CD4-positive, alpha-beta T cell treated with Interleukin-12 subunit alpha and Interleukin-12 subunit beta, for 1 hour (primary cell): ENCODE measurements at regions not wholly inside any gene's neighbourhood (a gene's known extent, or its start where the extent isn't known, plus 50 kb on each side); places are given as distances from the start of the nearest gene placed in this dataset.
"Not testable (repeated sequence)": the region's sequence is repeated elsewhere in the genome, so short reads cannot be mapped to it uniquely, and the experiment has no call there.

ENCODE experiments used
- DNase-seq: peaks from one replicate; pipeline ENCODE4 v3.0.0-alpha.2; 2020

- no peak for DNase-seq
Observed at GRCh38 chr6:1197309-1197708, 114.6 kb upstream of the FOXQ1 start.

GRCh38 chr6:1191141-1191630 lies 120.7 kb upstream of the FOXQ1 start:
- no peak for DNase-seq

- no peak for DNase-seq
Observed at GRCh38 chr6:1190366-1190765, 121.5 kb upstream of the FOXQ1 start.

GRCh38 chr6:1188199-1188598 lies 123.7 kb upstream of the FOXQ1 start:
- no peak for DNase-seq

- DNase-seq = no peak
Observed at GRCh38 chr6:1187293-1188131, 124.4 kb upstream of the FOXQ1 start.

GRCh38 chr6:1184318-1184717 lies 127.6 kb upstream of the FOXQ1 start:
- DNase-seq = no peak

- DNase-seq = no peak
Observed at GRCh38 chr6:1182722-1183521, 129.0 kb upstream of the FOXQ1 start.

- DNase-seq = no peak
Observed at GRCh38 chr6:1181939-1182605, 129.8 kb upstream of the FOXQ1 start.

- DNase-seq = no peak
Observed at GRCh38 chr6:1179571-1180459, 132.1 kb upstream of the FOXQ1 start.

- DNase-seq = no peak
Observed at GRCh38 chr6:1178590-1178989, 133.3 kb upstream of the FOXQ1 start.

GRCh38 chr6:1176567-1176966 lies 135.3 kb upstream of the FOXQ1 start:
- no peak for DNase-seq

GRCh38 chr6:1175877-1176276 lies 136.0 kb upstream of the FOXQ1 start:
- no peak for DNase-seq

GRCh38 chr6:1170794-1171193 lies 141.1 kb upstream of the FOXQ1 start:
- DNase-seq = no peak

- no peak for DNase-seq
Observed at GRCh38 chr6:1164600-1164999, 147.3 kb upstream of the FOXQ1 start.

- no peak for DNase-seq
Observed at GRCh38 chr6:1163501-1163900, 148.4 kb upstream of the FOXQ1 start.

- DNase-seq = no peak
Observed at GRCh38 chr6:1162367-1163275, 149.3 kb upstream of the FOXQ1 start.

- not testable (repeated sequence) for DNase-seq
Observed at GRCh38 chr6:1156411-1156810, 155.5 kb upstream of the FOXQ1 start.

- DNase-seq = no peak
Observed at GRCh38 chr6:1153696-1154245, 158.1 kb upstream of the FOXQ1 start.

GRCh38 chr6:1146500-1146899 lies 165.4 kb upstream of the FOXQ1 start:
- no peak for DNase-seq

GRCh38 chr6:1145768-1146218 lies 166.1 kb upstream of the FOXQ1 start:
- DNase-seq = no peak
